ENCODE measurements at regions not wholly inside any gene's neighbourhood (a gene's known extent, or its start where the extent isn't known, plus 50 kb on each side); places are given as distances from the start of the nearest gene placed in this dataset.

DNA sequence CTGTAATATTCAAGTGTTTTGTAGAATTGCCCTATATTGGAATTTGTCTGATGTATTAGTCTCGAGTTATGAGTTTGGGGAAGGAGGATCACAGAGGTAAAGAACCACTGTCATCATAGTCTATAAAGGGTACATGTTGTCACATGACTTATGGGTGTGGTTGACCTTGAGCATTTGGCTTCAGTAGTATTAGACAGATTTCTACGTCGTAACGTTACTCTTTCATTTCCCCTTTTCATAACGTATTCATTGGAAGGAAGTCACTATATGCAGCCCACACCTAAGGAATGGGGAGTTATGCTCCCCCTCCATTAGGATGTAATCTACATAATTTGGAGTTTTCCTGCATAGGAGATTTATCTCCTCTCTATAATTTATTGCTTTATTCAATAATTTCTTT, 110.1 kb upstream of the VAV3 start:
- Histone ChIP-seq H3K4me3 (no peak overlapping the region), H3K9me3 (no peaks in the 10 kb centered on the region), H3K27me3 (no peaks in the 10 kb centered on the region), H3K36me3 (no peaks in the 10 kb centered on the region), H3K27ac (no peak overlapping the region), H3K4me1 (peaks cover 0 to 5% (median 2%) of the 10 kb centered on the region in 4 donors)
- WGBS, 2 donors, result 20 to 37% methylated on average over 5 of the region's 5 CpGs
- DNase-seq, result no peak
- no peak for TF ChIP-seq POLR2A (IDR thresholded peaks at IDR 0.05)
- TF ChIP-seq, protein P1, sequence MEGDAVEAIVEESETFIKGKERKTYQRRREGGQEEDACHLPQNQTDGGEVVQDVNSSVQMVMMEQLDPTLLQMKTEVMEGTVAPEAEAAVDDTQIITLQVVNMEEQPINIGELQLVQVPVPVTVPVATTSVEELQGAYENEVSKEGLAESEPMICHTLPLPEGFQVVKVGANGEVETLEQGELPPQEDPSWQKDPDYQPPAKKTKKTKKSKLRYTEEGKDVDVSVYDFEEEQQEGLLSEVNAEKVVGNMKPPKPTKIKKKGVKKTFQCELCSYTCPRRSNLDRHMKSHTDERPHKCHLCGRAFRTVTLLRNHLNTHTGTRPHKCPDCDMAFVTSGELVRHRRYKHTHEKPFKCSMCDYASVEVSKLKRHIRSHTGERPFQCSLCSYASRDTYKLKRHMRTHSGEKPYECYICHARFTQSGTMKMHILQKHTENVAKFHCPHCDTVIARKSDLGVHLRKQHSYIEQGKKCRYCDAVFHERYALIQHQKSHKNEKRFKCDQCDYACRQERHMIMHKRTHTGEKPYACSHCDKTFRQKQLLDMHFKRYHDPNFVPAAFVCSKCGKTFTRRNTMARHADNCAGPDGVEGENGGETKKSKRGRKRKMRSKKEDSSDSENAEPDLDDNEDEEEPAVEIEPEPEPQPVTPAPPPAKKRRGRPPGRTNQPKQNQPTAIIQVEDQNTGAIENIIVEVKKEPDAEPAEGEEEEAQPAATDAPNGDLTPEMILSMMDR (IDR thresholded peaks at IDR 0.05), result no peak
- TF ChIP-seq POLR2AphosphoS5 (IDR thresholded peaks at IDR 0.05), result no peak
- TF ChIP-seq EP300 (IDR thresholded peaks at IDR 0.05), result no peak
- intact Hi-C loops (cut with DNase I), result no loop called here

DNA sequence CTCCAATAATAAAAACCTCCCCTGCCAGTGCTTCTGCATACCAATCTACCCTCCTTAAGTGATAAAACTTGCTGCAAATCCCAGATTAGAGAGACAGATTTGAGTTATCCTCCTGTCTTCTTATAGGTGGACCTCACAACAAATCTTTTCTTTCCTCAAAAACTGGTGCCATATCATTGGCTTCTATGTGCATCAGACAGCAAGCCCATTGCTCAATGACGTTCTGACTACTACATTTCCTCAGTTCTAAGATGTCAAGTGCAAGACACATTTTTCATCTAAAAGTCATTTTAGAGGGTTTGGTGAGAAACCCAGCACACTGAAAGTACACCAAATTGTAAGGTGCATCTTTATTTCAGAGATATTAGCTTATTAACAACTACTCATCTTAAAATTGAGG, 107.8 kb upstream of the VAV3 start:
- Histone ChIP-seq H3K4me1 (peaks cover 0 to 5% (median 2%) of the 10 kb centered on the region in 4 donors), H3K4me3 (no peak overlapping the region), H3K27me3 (no peaks in the 10 kb centered on the region), H3K9me3 (no peaks in the 10 kb centered on the region), H3K27ac (no peak overlapping the region), H3K36me3 (no peaks in the 10 kb centered on the region)
- intact Hi-C loops (cut with DNase I), result no loop called here
- 49 to 74% methylated on average over 1 of the region's 1 CpG for WGBS, 2 donors
- no peak for DNase-seq
- TF ChIP-seq, protein P1 (IDR thresholded peaks at IDR 0.05), result no peak
- TF ChIP-seq POLR2AphosphoS5 (IDR thresholded peaks at IDR 0.05), result no peak
- no peak for TF ChIP-seq POLR2A (IDR thresholded peaks at IDR 0.05)
- no peak for TF ChIP-seq EP300 (IDR thresholded peaks at IDR 0.05)

DNA sequence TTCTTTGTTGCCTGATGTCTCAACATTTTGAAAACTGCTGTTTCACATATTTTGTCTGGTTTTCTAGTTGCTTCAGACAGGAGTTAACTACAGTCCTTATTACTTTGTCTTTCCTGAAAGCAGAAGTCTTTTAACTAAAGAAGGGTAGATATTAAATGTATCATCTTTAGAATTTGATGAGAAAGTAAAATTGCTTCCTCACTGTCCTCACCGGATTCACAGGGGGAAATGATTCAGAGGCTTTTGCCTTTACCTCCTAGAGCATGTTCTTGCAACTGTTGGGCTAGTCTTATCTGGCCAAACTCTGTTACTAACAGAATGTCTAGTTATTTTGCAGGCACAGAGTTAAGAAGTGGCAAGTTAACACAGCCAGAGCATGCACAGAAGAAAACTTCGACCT, 107.2 kb upstream of the VAV3 start:
- no peak for TF ChIP-seq POLR2AphosphoS5 (IDR thresholded peaks at IDR 0.05)
- no peaks in the 10 kb centered on the region for H3K27me3 ChIP-seq
- WGBS, 2 donors, result 73 to 75% methylated on average over 2 of the region's 2 CpGs
- H3K4me1 ChIP-seq, result peaks cover 0 to 5% (median 2%) of the 10 kb centered on the region in 4 donors
- intact Hi-C loops (cut with DNase I), result no loop called here
- H3K4me3 ChIP-seq, result no peak overlapping the region
- H3K27ac ChIP-seq, result no peak overlapping the region
- H3K9me3 ChIP-seq, result no peaks in the 10 kb centered on the region
- no peak for DNase-seq
- H3K36me3 ChIP-seq, result no peaks in the 10 kb centered on the region

DNA sequence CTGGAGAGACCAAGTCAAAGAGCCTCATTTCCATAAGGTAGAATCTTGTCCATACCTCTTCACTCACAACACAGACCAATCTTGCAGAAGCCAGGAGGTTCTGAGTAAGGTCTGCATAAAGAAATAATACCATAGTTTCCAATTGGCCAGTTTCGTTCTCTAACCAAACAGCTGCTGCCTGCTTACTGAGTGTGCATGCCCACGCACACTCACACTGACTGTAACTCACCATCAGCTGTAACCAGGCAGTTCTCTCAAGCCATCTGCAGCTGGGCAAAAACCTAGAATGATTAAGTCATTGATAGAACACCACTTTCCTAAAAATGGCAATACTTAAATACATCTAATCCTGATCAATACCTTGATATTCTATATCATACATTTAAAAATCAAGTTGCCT, 106.6 kb upstream of the VAV3 start:
- Histone ChIP-seq H3K4me1 (peaks cover 0 to 5% (median 2%) of the 10 kb centered on the region in 4 donors), H3K4me3 (no peak overlapping the region), H3K9me3 (no peaks in the 10 kb centered on the region), H3K27ac (no peak overlapping the region), H3K27me3 (no peaks in the 10 kb centered on the region), H3K36me3 (no peaks in the 10 kb centered on the region)
- no peak for TF ChIP-seq POLR2A (IDR thresholded peaks at IDR 0.05)
- 73 to 74% methylated on average over 2 of the region's 2 CpGs for WGBS, 2 donors
- no peak for DNase-seq
- intact Hi-C loops (cut with DNase I), result no loop called here

DNA sequence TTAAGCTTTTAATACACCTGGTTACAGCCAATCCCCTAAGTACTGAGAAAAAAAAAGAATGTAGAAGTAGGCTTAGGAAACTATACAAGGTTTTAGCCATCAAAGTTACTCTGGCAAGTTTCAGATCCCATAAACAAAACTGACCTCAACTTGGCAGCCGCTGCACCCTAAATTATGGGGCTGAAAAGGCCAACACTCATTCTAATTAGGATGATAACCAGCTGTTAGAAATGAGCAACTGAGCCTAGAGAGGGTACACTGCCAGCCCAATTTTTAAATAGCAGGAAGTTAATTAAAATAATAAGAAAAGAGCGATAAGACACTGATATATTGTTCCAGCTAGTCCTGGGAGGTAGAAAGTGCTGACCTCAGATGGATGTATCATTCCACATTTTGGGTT, 105.7 kb upstream of the VAV3 start:
- no peak for DNase-seq
- no peaks in the 10 kb centered on the region for H3K9me3 ChIP-seq
- no peaks in the 10 kb centered on the region for H3K27me3 ChIP-seq
- 76 to 84% methylated on average over 2 of the region's 2 CpGs for WGBS, 2 donors
- no peak overlapping the region for H3K4me3 ChIP-seq
- H3K4me1 ChIP-seq, result peaks cover 0 to 5% (median 2%) of the 10 kb centered on the region in 4 donors
- TF ChIP-seq POLR2AphosphoS5 (IDR thresholded peaks at IDR 0.05) (no peak), EP300 (IDR thresholded peaks at IDR 0.05) (no peak), POLR2A (IDR thresholded peaks at IDR 0.05) (no peak)
- TF ChIP-seq, protein P1 (IDR thresholded peaks at IDR 0.05), result no peak
- no peak overlapping the region for H3K27ac ChIP-seq
- intact Hi-C loops (cut with DNase I), result no loop called here
- H3K36me3 ChIP-seq, result no peaks in the 10 kb centered on the region

DNA sequence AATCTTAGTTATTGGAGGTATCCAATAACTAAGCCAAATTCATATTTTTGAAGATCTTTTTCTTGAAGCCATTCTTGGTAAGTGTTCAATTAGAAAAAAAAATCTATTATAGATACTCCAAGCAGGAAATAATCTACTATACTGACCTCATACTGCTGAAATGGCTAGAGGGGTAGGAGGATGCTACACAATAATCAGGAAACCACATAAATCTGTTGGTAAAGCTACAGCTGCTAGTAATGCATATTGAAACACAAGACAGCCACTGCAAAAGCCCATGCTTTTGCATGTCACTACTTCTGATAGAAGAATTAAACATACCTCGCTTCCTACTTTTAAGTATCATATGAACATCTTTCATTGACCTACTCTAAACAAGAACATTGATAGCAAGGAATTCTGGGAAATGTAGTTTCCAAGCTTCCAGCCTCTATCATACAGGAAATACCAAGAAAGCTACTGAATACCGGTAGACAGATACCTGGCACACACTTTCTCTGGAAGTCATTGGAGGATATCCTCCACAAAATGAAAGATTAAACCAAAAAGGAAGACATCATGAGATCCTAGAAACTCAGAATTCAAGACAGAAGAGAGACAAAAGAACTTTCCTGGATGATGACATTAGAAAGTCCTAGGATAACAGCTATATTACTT, 103.0 kb upstream of the VAV3 start:
- 60 to 65% methylated on average over 2 of the region's 2 CpGs for WGBS, 2 donors
- Histone ChIP-seq H3K9me3 (peaks cover 0 to 2% (median 0%) of the 10 kb centered on the region in 4 donors), H3K27ac (no peak overlapping the region), H3K4me1 (peaks cover 0 to 5% (median 2%) of the 10 kb centered on the region in 4 donors), H3K4me3 (no peak overlapping the region), H3K36me3 (no peaks in the 10 kb centered on the region), H3K27me3 (no peaks in the 10 kb centered on the region)
- intact Hi-C loops (cut with DNase I), result no loop called here
- TF ChIP-seq POLR2AphosphoS5 (IDR thresholded peaks at IDR 0.05) (no peak), EP300 (IDR thresholded peaks at IDR 0.05) (no peak), POLR2A (IDR thresholded peaks at IDR 0.05) (no peak)
- TF ChIP-seq, protein P1 (IDR thresholded peaks at IDR 0.05), result no peak
- DNase-seq, result no peak
